ENCODE measurements at regions not wholly inside any gene's neighbourhood (a gene's known extent, or its start where the extent isn't known, plus 50 kb on each side); places are given as distances from the start of the nearest gene placed in this dataset.

DNA sequence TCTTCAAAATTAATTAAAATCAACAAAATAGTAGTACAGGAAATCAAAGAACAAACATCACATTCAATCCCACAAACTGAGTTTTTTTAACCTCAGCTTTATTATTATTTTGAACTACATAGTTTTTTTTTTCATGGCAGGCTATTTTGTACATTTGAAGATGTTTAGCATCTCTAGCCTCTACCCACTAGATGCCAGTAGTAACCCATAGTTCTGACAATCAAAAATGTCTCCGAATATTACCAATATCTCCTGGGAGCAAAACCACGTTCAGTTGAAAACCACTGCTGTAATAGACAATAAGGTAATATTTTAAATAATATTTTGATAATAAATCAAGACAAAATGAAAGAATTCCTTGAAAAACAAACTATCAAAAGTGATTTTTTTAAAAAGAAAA lies 702.6 kb upstream of the LRRTM1 start:
- intact Hi-C loops (cut with DNase I): no loop called here
- Histone ChIP-seq H3K36me3 (no peaks in the 10 kb centered on the region), H3K27ac (no peak overlapping the region), H3K4me1 (no peaks in the 10 kb centered on the region), H3K27me3 (no peaks in the 10 kb centered on the region), H3K9me3 (peaks cover 0 to 64% of the 10 kb centered on the region in 2 donors), H3K4me3 (no peak overlapping the region)
- TF ChIP-seq, protein P1, sequence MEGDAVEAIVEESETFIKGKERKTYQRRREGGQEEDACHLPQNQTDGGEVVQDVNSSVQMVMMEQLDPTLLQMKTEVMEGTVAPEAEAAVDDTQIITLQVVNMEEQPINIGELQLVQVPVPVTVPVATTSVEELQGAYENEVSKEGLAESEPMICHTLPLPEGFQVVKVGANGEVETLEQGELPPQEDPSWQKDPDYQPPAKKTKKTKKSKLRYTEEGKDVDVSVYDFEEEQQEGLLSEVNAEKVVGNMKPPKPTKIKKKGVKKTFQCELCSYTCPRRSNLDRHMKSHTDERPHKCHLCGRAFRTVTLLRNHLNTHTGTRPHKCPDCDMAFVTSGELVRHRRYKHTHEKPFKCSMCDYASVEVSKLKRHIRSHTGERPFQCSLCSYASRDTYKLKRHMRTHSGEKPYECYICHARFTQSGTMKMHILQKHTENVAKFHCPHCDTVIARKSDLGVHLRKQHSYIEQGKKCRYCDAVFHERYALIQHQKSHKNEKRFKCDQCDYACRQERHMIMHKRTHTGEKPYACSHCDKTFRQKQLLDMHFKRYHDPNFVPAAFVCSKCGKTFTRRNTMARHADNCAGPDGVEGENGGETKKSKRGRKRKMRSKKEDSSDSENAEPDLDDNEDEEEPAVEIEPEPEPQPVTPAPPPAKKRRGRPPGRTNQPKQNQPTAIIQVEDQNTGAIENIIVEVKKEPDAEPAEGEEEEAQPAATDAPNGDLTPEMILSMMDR (IDR thresholded peaks at IDR 0.05): no peak
- DNase-seq: no peak
- ATAC-seq: no peak

GRCh38 chr2:81002906-81003305 lies 698.4 kb upstream of the LRRTM1 start:
- Histone ChIP-seq H3K36me3 (no peaks in the 10 kb centered on the region), H3K4me1 (no peaks in the 10 kb centered on the region), H3K27ac (no peak overlapping the region), H3K9me3 (peaks cover 0 to 53% of the 10 kb centered on the region in 2 donors), H3K4me3 (no peak overlapping the region), H3K27me3 (no peaks in the 10 kb centered on the region)
- ATAC-seq: no peak
- intact Hi-C loops (cut with DNase I): no loop called here
- no peak for DNase-seq
- TF ChIP-seq, protein P1 (IDR thresholded peaks at IDR 0.05): no peak

GRCh38 chr2:80987466-80987865 lies 682.9 kb upstream of the LRRTM1 start:
- H3K36me3 ChIP-seq: no peaks in the 10 kb centered on the region
- ATAC-seq: no peak
- DNase-seq: no peak
- no peak overlapping the region for H3K4me3 ChIP-seq
- H3K4me1 ChIP-seq: no peaks in the 10 kb centered on the region
- intact Hi-C loops (cut with DNase I): no loop called here
- H3K9me3 ChIP-seq: peaks cover 0 to 13% of the 10 kb centered on the region in 2 donors
- no peaks in the 10 kb centered on the region for H3K27me3 ChIP-seq
- TF ChIP-seq, protein P1 (IDR thresholded peaks at IDR 0.05): no peak
- H3K27ac ChIP-seq: no peak overlapping the region

- DNase-seq (no peak), ATAC-seq (no peak)
- TF ChIP-seq, protein P1 (IDR thresholded peaks at IDR 0.05): no peak
- Histone ChIP-seq H3K4me3 (no peak overlapping the region), H3K27ac (no peak overlapping the region), H3K27me3 (no peaks in the 10 kb centered on the region), H3K36me3 (no peaks in the 10 kb centered on the region), H3K4me1 (no peaks in the 10 kb centered on the region), H3K9me3 (peaks cover 0 to 58% of the 10 kb centered on the region in 2 donors)
- intact Hi-C loops (cut with DNase I): no loop called here
Observed at GRCh38 chr2:80969900-80970299, 665.3 kb upstream of the LRRTM1 start.

- TF ChIP-seq, protein P1 (IDR thresholded peaks at IDR 0.05): no peak
- intact Hi-C loops (cut with DNase I): no loop called here
- DNase-seq (no peak), ATAC-seq (no peak)
- no peaks in the 10 kb centered on the region for H3K36me3 ChIP-seq
- peaks cover 0 to 53% of the 10 kb centered on the region in 2 donors for H3K9me3 ChIP-seq
- H3K4me1 ChIP-seq: no peaks in the 10 kb centered on the region
- H3K27ac ChIP-seq: no peak overlapping the region
- no peaks in the 10 kb centered on the region for H3K27me3 ChIP-seq
- H3K4me3 ChIP-seq: no peak overlapping the region
Observed at GRCh38 chr2:80968450-80968849, 663.9 kb upstream of the LRRTM1 start.

All from left lung (tissue), 4 donors.